ENCODE measurements at regions not wholly inside any gene's neighbourhood (a gene's known extent, or its start where the extent isn't known, plus 50 kb on each side); places are given as distances from the start of the nearest gene placed in this dataset.

DNA sequence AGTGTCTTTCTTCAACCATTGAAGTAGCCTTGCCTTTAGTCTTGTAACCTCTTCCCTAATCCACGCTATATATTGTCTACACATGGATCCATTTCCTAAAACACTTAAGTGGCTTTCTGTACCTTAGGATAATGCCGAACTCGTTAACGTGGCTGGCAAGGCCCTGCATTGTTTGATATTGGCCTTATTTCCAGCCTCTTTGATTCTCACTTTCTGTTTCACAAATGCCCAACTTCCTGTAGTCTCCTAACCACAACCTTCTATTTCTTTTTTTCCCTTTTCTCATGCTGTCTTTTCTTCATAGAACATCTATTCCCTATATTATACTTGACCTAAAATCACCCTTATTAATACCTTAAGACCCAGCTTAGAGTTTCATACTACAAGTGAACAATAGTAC is 536.0 kb downstream of the LMO4 start:
- Mint-ChIP-seq H3K9me3 (peaks cover 2 to 18% (median 8%) of the 10 kb centered on the region in 11 donors), H3K36me3 (peaks cover 0 to 8% (median 0%) of the 10 kb centered on the region in 5 donors), H3K27me3 (peaks cover 0 to 10% (median 0%) of the 10 kb centered on the region in 5 donors), H3K27ac (peak overlapping the region in 1 of 9 donors; percentile 54), H3K4me1 (peaks cover 4 to 7% (median 5%) of the 10 kb centered on the region in 7 donors), H3K4me3 (peak overlapping the region in 4 of 10 donors; percentile 1 to 24 (median 8))
- CTCF ChIA-PET = no interaction called here
- H3K4me3 ChIP-seq (ENCODE audit: low read length) = no peak overlapping the region
- H3K27ac ChIP-seq (ENCODE audit: low read depth, low read length) = no peak overlapping the region
- H3K4me1 ChIP-seq (ENCODE audit: control insufficient read depth in 2 of 2, insufficient read depth in 2 of 2, low read length in 2 of 2) = no peaks in the 10 kb centered on the region
- POLR2A ChIA-PET = no interaction called here
- no peak for ATAC-seq
- no peaks in the 10 kb centered on the region for H3K27me3 ChIP-seq (ENCODE audit: control insufficient read depth in 2 of 2, insufficient read depth in 2 of 2, low read length in 2 of 2)
- intact Hi-C loops (cut with micrococcal nuclease) = no loop called here
- no peaks in the 10 kb centered on the region for H3K36me3 ChIP-seq (ENCODE audit: control insufficient read depth in 2 of 3, insufficient read depth in 3 of 3, low read length in 3 of 3)
- no peak for DNase-seq
- H3K9me3 ChIP-seq (ENCODE audit: control insufficient read depth in 2 of 3, low read length in 3 of 3) = peaks cover 0 to 4% (median 0%) of the 10 kb centered on the region in 3 experiments

DNA sequence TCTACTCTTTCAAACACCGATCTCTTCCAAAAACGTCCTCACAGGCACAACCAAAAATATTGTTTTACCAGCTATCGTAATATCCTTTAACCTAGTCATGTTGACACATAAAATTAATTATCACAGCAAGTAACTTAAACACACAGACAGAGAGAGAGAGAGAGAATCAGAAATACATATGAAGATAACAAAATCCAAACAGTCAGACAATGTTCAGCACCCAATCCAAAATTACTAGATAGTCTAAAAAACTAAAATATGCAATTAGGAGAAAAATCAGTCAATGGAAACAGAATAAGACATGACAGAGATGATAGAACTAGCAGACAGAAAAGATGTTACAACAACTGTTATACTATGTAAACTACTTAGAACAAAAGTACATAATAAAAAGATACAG is 537.7 kb downstream of the LMO4 start:
- H3K4me1 Mint-ChIP-seq = peaks cover 5 to 7% (median 6%) of the 10 kb centered on the region in 7 donors
- ChIA-PET POLR2A (no interaction called here), CTCF (no interaction called here)
- peaks cover 0 to 10% (median 1%) of the 10 kb centered on the region in 5 donors for H3K27me3 Mint-ChIP-seq
- H3K27ac Mint-ChIP-seq = no peak overlapping the region
- peaks cover 0 to 8% (median 0%) of the 10 kb centered on the region in 5 donors for H3K36me3 Mint-ChIP-seq
- ATAC-seq (no peak), DNase-seq (no peak)
- intact Hi-C loops (cut with micrococcal nuclease) = no loop called here
- Histone ChIP-seq H3K27ac (ENCODE audit: low read depth, low read length) (no peak overlapping the region), H3K4me3 (ENCODE audit: low read length) (no peak overlapping the region), H3K9me3 (ENCODE audit: control insufficient read depth in 2 of 3, low read length in 3 of 3) (peaks cover 0 to 4% (median 0%) of the 10 kb centered on the region in 3 experiments), H3K27me3 (ENCODE audit: control insufficient read depth in 2 of 2, insufficient read depth in 2 of 2, low read length in 2 of 2) (no peaks in the 10 kb centered on the region), H3K4me1 (ENCODE audit: control insufficient read depth in 2 of 2, insufficient read depth in 2 of 2, low read length in 2 of 2) (no peaks in the 10 kb centered on the region), H3K36me3 (ENCODE audit: control insufficient read depth in 2 of 3, insufficient read depth in 3 of 3, low read length in 3 of 3) (no peaks in the 10 kb centered on the region)
- peaks cover 2 to 18% (median 8%) of the 10 kb centered on the region in 11 donors for H3K9me3 Mint-ChIP-seq
- H3K4me3 Mint-ChIP-seq = no peak overlapping the region

DNA sequence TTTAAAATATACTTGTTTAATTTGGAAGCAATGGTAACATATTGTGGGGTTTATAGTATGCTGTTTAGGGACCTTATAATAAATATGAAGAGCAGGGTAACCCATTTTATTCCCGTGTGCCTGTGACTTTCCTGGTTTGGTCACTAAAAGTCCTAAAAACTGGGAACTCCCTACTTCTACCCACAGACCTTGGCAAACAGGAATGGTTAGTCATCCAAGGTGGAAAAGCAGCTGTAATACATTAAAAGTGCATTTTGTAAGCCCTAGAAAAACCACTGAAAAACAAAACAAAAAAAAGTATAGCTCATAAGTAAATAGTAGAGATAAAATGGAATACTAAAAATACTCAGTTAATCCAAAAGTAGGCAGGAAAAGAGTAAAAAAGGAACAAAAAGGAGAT is 538.9 kb downstream of the LMO4 start:
- H3K36me3 Mint-ChIP-seq = peaks cover 0 to 8% (median 0%) of the 10 kb centered on the region in 5 donors
- Histone ChIP-seq H3K36me3 (ENCODE audit: control insufficient read depth in 2 of 3, insufficient read depth in 3 of 3, low read length in 3 of 3) (no peaks in the 10 kb centered on the region), H3K27me3 (ENCODE audit: control insufficient read depth in 2 of 2, insufficient read depth in 2 of 2, low read length in 2 of 2) (no peaks in the 10 kb centered on the region), H3K4me3 (ENCODE audit: low read length) (no peak overlapping the region), H3K4me1 (ENCODE audit: control insufficient read depth in 2 of 2, insufficient read depth in 2 of 2, low read length in 2 of 2) (no peaks in the 10 kb centered on the region), H3K27ac (ENCODE audit: low read depth, low read length) (no peak overlapping the region), H3K9me3 (ENCODE audit: control insufficient read depth in 2 of 3, low read length in 3 of 3) (peaks cover 0 to 4% (median 0%) of the 10 kb centered on the region in 3 experiments)
- CTCF ChIA-PET = interaction anchor here (0.9 kb wide), 1 partner anchor 10 kb away, joined by 3 read pairs; no protein-coding TSS in a partner anchor
- ATAC-seq (no peak), DNase-seq (no peak)
- no peak overlapping the region for H3K27ac Mint-ChIP-seq
- H3K4me3 Mint-ChIP-seq = no peak overlapping the region
- H3K4me1 Mint-ChIP-seq = peaks cover 5 to 7% (median 6%) of the 10 kb centered on the region in 7 donors
- POLR2A ChIA-PET = no interaction called here
- peaks cover 2 to 18% (median 8%) of the 10 kb centered on the region in 11 donors for H3K9me3 Mint-ChIP-seq
- peaks cover 0 to 10% (median 1%) of the 10 kb centered on the region in 5 donors for H3K27me3 Mint-ChIP-seq
- intact Hi-C loops (cut with micrococcal nuclease) = no loop called here

DNA sequence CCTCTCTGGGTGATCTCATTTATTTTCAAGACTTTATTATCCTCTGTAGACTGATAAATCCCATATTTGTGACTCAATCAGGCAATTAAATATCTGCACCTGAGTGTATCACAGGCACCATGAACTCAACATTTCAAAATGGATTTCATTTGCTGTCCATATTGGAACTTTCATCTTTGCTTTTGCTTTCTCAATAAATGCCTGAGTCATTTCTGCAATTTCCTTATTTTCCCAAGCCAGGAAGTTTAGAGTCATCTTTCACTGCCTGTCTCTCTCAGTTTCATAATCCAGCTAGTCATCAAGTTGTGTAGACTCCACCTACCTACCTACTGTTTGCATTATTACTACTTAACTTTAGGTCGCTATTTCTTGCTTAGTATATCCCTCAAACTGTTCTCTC is 540.9 kb downstream of the LMO4 start:
- H3K27me3 ChIP-seq (ENCODE audit: control insufficient read depth in 2 of 2, insufficient read depth in 2 of 2, low read length in 2 of 2) = no peaks in the 10 kb centered on the region
- H3K4me1 Mint-ChIP-seq = peaks cover 3 to 6% (median 4%) of the 10 kb centered on the region in 7 donors
- no peaks in the 10 kb centered on the region for H3K36me3 ChIP-seq (ENCODE audit: control insufficient read depth in 2 of 3, insufficient read depth in 3 of 3, low read length in 3 of 3)
- CTCF ChIA-PET = no interaction called here
- H3K9me3 ChIP-seq (ENCODE audit: control insufficient read depth in 2 of 3, low read length in 3 of 3) = peaks cover 0 to 4% (median 0%) of the 10 kb centered on the region in 3 experiments
- H3K4me1 ChIP-seq (ENCODE audit: control insufficient read depth in 2 of 2, insufficient read depth in 2 of 2, low read length in 2 of 2) = no peaks in the 10 kb centered on the region
- peaks cover 2 to 17% (median 8%) of the 10 kb centered on the region in 11 donors for H3K9me3 Mint-ChIP-seq
- no peak overlapping the region for H3K27ac Mint-ChIP-seq
- ATAC-seq (peak; percentile 81), DNase-seq (no peak)
- POLR2A ChIA-PET = no interaction called here
- H3K27me3 Mint-ChIP-seq = peaks cover 0 to 10% (median 1%) of the 10 kb centered on the region in 5 donors
- H3K4me3 Mint-ChIP-seq = no peak overlapping the region
- H3K27ac ChIP-seq (ENCODE audit: low read depth, low read length) = no peak overlapping the region
- intact Hi-C loops (cut with micrococcal nuclease) = no loop called here
- H3K4me3 ChIP-seq (ENCODE audit: low read length) = no peak overlapping the region
- peaks cover 0 to 8% (median 0%) of the 10 kb centered on the region in 5 donors for H3K36me3 Mint-ChIP-seq

DNA sequence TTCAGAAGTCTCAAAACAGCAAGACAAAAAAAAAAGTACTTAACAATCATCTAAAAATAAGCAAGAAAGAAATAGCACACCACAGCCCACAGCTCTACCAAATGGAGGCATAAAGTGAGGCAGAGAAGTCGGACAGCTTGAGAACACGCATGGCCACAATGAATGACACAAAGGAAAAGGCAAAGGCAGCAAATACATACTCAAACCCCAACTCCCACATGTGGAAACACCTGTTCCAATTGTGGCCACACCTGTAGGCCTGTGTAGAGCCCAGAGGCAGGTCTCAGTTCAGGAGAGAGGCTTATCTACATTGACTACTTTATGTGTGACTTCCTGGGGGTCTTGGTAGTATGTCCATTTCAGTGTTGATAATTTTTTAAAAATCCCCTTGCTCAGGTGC is 543.5 kb downstream of the LMO4 start:
- POLR2A ChIA-PET = no interaction called here
- Mint-ChIP-seq H3K27ac (no peak overlapping the region), H3K27me3 (peaks cover 0 to 1% (median 0%) of the 10 kb centered on the region in 5 donors), H3K4me1 (peaks cover 0 to 3% (median 0%) of the 10 kb centered on the region in 7 donors), H3K36me3 (no peaks in the 10 kb centered on the region), H3K9me3 (peaks cover 0 to 2% (median 0%) of the 10 kb centered on the region in 11 donors), H3K4me3 (peak overlapping the region in 1 of 10 donors; percentile 30)
- intact Hi-C loops (cut with micrococcal nuclease) = no loop called here
- no peaks in the 10 kb centered on the region for H3K27me3 ChIP-seq (ENCODE audit: control insufficient read depth in 2 of 2, insufficient read depth in 2 of 2, low read length in 2 of 2)
- H3K9me3 ChIP-seq (ENCODE audit: control insufficient read depth in 2 of 3, low read length in 3 of 3) = no peaks in the 10 kb centered on the region
- H3K36me3 ChIP-seq (ENCODE audit: control insufficient read depth in 2 of 3, insufficient read depth in 3 of 3, low read length in 3 of 3) = no peaks in the 10 kb centered on the region
- H3K4me1 ChIP-seq (ENCODE audit: control insufficient read depth in 2 of 2, insufficient read depth in 2 of 2, low read length in 2 of 2) = no peaks in the 10 kb centered on the region
- no peak overlapping the region for H3K4me3 ChIP-seq (ENCODE audit: low read length)
- DNase-seq = no peak
- ATAC-seq = no peak
- H3K27ac ChIP-seq (ENCODE audit: low read depth, low read length) = no peak overlapping the region
- CTCF ChIA-PET = interaction anchor here (0.7 kb wide), 1 partner anchor 735 kb away, joined by 3 read pairs; no protein-coding TSS in a partner anchor

DNA sequence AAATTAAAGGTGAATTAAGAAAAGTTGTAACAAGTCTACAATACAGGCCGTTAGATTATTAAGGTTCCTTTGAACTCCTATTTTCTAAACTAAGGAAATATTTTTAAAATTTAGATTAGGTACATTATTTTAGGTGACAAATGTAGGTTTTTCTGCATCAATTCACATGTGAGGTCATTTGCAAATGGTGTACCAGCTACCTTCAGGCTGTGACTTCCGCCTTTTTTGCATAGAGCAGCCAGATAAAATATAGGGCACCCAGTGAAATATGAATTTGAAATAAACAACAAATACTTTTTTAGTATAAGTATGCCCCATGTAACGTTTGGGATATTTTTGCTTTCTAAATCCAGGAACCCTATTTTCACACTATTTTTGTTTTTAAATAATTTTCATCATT is 544.0 kb downstream of the LMO4 start:
- Mint-ChIP-seq H3K27ac (no peak overlapping the region), H3K9me3 (peaks cover 0 to 2% (median 0%) of the 10 kb centered on the region in 11 donors), H3K36me3 (no peaks in the 10 kb centered on the region), H3K27me3 (peaks cover 0 to 1% (median 0%) of the 10 kb centered on the region in 5 donors), H3K4me1 (peaks cover 0 to 3% (median 0%) of the 10 kb centered on the region in 7 donors), H3K4me3 (no peak overlapping the region)
- ATAC-seq = no peak
- Histone ChIP-seq H3K9me3 (ENCODE audit: control insufficient read depth in 2 of 3, low read length in 3 of 3) (no peaks in the 10 kb centered on the region), H3K4me3 (ENCODE audit: low read length) (no peak overlapping the region), H3K36me3 (ENCODE audit: control insufficient read depth in 2 of 3, insufficient read depth in 3 of 3, low read length in 3 of 3) (no peaks in the 10 kb centered on the region), H3K27me3 (ENCODE audit: control insufficient read depth in 2 of 2, insufficient read depth in 2 of 2, low read length in 2 of 2) (no peaks in the 10 kb centered on the region), H3K27ac (ENCODE audit: low read depth, low read length) (no peak overlapping the region), H3K4me1 (ENCODE audit: control insufficient read depth in 2 of 2, insufficient read depth in 2 of 2, low read length in 2 of 2) (no peaks in the 10 kb centered on the region)
- DNase-seq = no peak
- CTCF ChIA-PET = interaction anchor here (0.7 kb wide), 1 partner anchor 734 kb away, joined by 3 read pairs; no protein-coding TSS in a partner anchor
- POLR2A ChIA-PET = no interaction called here
- intact Hi-C loops (cut with micrococcal nuclease) = no loop called here

DNA sequence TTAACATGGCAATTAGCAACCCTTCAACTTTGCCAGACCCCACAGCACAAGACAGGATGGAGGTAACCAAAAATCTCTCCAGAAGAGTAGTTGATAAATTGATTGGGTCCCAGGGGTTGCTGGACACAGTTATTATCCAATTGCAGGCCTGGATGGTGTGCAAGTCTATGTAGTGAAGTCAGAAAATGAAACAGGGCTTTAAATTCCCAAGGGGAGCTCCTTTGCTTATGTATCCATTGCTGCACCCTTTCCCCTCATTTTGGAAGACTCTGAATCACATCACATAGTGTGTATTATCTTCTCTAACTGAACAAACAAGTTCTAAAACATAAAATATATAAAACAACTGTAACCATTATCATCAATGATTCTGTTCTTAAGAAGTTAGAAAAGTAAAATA is 550.2 kb downstream of the LMO4 start:
- ATAC-seq = no peak
- Histone ChIP-seq H3K4me1 (ENCODE audit: control insufficient read depth in 2 of 2, insufficient read depth in 2 of 2, low read length in 2 of 2) (no peaks in the 10 kb centered on the region), H3K4me3 (ENCODE audit: low read length) (no peak overlapping the region), H3K9me3 (ENCODE audit: control insufficient read depth in 2 of 3, low read length in 3 of 3) (no peaks in the 10 kb centered on the region), H3K27me3 (ENCODE audit: control insufficient read depth in 2 of 2, insufficient read depth in 2 of 2, low read length in 2 of 2) (no peaks in the 10 kb centered on the region), H3K36me3 (ENCODE audit: control insufficient read depth in 2 of 3, insufficient read depth in 3 of 3, low read length in 3 of 3) (no peaks in the 10 kb centered on the region), H3K27ac (ENCODE audit: low read depth, low read length) (no peak overlapping the region)
- H3K4me3 Mint-ChIP-seq = no peak overlapping the region
- peaks cover 0 to 21% (median 5%) of the 10 kb centered on the region in 5 donors for H3K27me3 Mint-ChIP-seq
- peaks cover 0 to 3% (median 0%) of the 10 kb centered on the region in 11 donors for H3K9me3 Mint-ChIP-seq
- H3K4me1 Mint-ChIP-seq = no peaks in the 10 kb centered on the region
- DNase-seq = no peak
- no peak overlapping the region for H3K27ac Mint-ChIP-seq
- ChIA-PET CTCF (no interaction called here), POLR2A (no interaction called here)
- H3K36me3 Mint-ChIP-seq = no peaks in the 10 kb centered on the region
- intact Hi-C loops (cut with micrococcal nuclease) = no loop called here
